Activated B cell treated with CpG ODN at 0.5 μM for 24 hours (primary cell): ENCODE measurements at regions not wholly inside any gene's neighbourhood (a gene's known extent, or its start where the extent isn't known, plus 50 kb on each side); places are given as distances from the start of the nearest gene placed in this dataset.

Source experiments
- ATAC-seq: fragments of 200-7000 bp; cut with Tn5 transposase; one replicate; pipeline ENCODE4 v1.10.0; 2021; ENCODE audit warnings: low read depth, mild to moderate bottlenecking, moderate library complexity
- CTCF ChIA-PET: fragments of 350-600 bp; sonication (Branson Sonifier 250); formaldehyde crosslinking; loops from one replicate; lab custom pipeline; 2021; ENCODE audit warnings: antibody characterized with exemption; lab: Charles Lee
- POLR2A ChIA-PET: fragments of 350-600 bp; sonication (Branson Sonifier 250); formaldehyde crosslinking; loops from one replicate; lab custom pipeline; 2021; ENCODE audit warnings: antibody characterized with exemption; lab: Charles Lee
- DNase-seq: peaks from one replicate; pipeline ENCODE4 v3.0.0; 2022
- H3K27ac Mint-ChIP-seq: one replicate; pipeline ENCODE4 v1.8.0; 2020; ENCODE audit warnings: mixed read lengths
- H3K27me3 Mint-ChIP-seq: one replicate; pipeline ENCODE4 v1.8.0; 2021; ENCODE audit warnings: mixed read lengths
- H3K36me3 Mint-ChIP-seq: one replicate; pipeline ENCODE4 v1.8.0; 2021; ENCODE audit warnings: low read depth, mixed read lengths
- H3K4me1 Mint-ChIP-seq: one replicate; pipeline ENCODE4 v1.8.0; 2021; ENCODE audit warnings: mixed read lengths
- H3K4me3 Mint-ChIP-seq: one replicate; pipeline ENCODE4 v1.8.0; 2020; ENCODE audit warnings: mild to moderate bottlenecking, mixed read lengths
- H3K9me3 Mint-ChIP-seq: one replicate; pipeline ENCODE4 v1.8.0; 2020; ENCODE audit warnings: mixed read lengths
- intact Hi-C: fragments of 100-400 bp; cut with micrococcal nuclease; formaldehyde crosslinking; loops from one replicate; pipeline ENCODE4 v1.15.1; 2024
- TF ChIP-seq, protein P1 (sequence below): fragments of 200-600 bp; IDR thresholded peaks from one replicate; pipeline ENCODE4 v1.8.0; 2022; ENCODE audit warnings: antibody characterized with exemption, mild to moderate bottlenecking

- CTCF ChIA-PET: no interaction called here
- TF ChIP-seq, protein P1, sequence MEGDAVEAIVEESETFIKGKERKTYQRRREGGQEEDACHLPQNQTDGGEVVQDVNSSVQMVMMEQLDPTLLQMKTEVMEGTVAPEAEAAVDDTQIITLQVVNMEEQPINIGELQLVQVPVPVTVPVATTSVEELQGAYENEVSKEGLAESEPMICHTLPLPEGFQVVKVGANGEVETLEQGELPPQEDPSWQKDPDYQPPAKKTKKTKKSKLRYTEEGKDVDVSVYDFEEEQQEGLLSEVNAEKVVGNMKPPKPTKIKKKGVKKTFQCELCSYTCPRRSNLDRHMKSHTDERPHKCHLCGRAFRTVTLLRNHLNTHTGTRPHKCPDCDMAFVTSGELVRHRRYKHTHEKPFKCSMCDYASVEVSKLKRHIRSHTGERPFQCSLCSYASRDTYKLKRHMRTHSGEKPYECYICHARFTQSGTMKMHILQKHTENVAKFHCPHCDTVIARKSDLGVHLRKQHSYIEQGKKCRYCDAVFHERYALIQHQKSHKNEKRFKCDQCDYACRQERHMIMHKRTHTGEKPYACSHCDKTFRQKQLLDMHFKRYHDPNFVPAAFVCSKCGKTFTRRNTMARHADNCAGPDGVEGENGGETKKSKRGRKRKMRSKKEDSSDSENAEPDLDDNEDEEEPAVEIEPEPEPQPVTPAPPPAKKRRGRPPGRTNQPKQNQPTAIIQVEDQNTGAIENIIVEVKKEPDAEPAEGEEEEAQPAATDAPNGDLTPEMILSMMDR: no peak
- POLR2A ChIA-PET: no interaction called here
- no peaks in the 10 kb centered on the region for H3K9me3 Mint-ChIP-seq
- DNase-seq (no peak), ATAC-seq (no peak)
- H3K36me3 Mint-ChIP-seq: no peaks in the 10 kb centered on the region
- intact Hi-C loops: no loop called here
- no peak overlapping the region for H3K4me3 Mint-ChIP-seq
- no peaks in the 10 kb centered on the region for H3K27me3 Mint-ChIP-seq
- no peaks in the 10 kb centered on the region for H3K4me1 Mint-ChIP-seq
- H3K27ac Mint-ChIP-seq: no peak overlapping the region
Observed at GRCh38 chr3:135803028-135803692, 162.4 kb upstream of the PPP2R3A start.

GRCh38 chr3:135805752-135806151, 159.8 kb upstream of the PPP2R3A start:
- TF ChIP-seq, protein P1: no peak
- Mint-ChIP-seq H3K4me3 (no peak overlapping the region), H3K27ac (no peak overlapping the region), H3K4me1 (no peaks in the 10 kb centered on the region), H3K9me3 (no peaks in the 10 kb centered on the region), H3K36me3 (no peaks in the 10 kb centered on the region), H3K27me3 (no peaks in the 10 kb centered on the region)
- CTCF ChIA-PET: interaction anchor here (0.6 kb wide), 1 partner anchor 111 kb away, joined by 3 read pairs; no protein-coding TSS in a partner anchor
- ATAC-seq (no peak), DNase-seq (no peak)
- intact Hi-C loops: no loop called here
- POLR2A ChIA-PET: no interaction called here

DNA sequence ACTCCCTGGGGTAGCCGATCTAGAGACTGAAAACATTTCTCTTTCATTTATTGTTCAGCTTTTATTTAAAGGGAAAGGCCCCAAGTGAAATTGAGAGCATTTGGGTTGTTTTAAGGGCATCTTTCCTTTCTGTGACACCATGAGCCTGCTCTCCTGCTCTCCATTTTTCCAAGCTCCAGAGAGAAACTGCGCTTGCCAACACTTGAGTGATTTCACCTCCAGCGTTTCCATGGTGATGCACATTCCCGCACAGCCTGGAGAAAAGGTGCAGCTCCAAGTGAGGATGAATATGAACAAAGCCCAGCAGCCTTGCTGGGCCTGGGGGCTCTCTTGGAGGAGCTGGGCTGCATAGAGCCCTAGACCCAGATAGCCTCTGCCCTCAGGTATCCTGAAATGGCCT, 159.2 kb upstream of the PPP2R3A start:
- TF ChIP-seq, protein P1: no peak
- no peak overlapping the region for H3K4me3 Mint-ChIP-seq
- ATAC-seq: no peak
- H3K4me1 Mint-ChIP-seq: no peaks in the 10 kb centered on the region
- ChIA-PET CTCF (no interaction called here), POLR2A (no interaction called here)
- H3K27me3 Mint-ChIP-seq: no peaks in the 10 kb centered on the region
- DNase-seq: no peak
- H3K27ac Mint-ChIP-seq: no peak overlapping the region
- no peaks in the 10 kb centered on the region for H3K9me3 Mint-ChIP-seq
- intact Hi-C loops: no loop called here
- H3K36me3 Mint-ChIP-seq: no peaks in the 10 kb centered on the region

DNA sequence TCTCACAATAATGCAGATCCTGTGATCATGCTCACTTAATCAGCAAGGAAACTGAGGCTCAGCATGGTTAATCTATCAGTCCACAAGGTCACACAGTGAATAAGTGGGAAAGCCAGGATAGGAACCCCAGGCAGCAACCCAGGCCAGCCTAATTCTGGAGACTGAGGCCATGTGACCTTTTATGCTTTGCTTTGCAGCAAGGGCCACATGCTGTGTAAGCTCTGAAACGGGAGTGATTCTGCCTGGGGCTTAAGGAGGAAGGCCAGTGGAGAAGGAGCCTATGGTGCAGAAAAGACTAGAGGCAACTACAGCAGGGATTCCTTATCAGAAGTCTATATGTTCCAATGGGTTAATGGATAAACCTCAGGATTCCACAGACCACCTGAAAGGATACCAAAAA, 157.6 kb upstream of the PPP2R3A start:
- no peaks in the 10 kb centered on the region for H3K9me3 Mint-ChIP-seq
- ChIA-PET CTCF (no interaction called here), POLR2A (no interaction called here)
- TF ChIP-seq, protein P1: no peak
- H3K4me3 Mint-ChIP-seq: no peak overlapping the region
- H3K27ac Mint-ChIP-seq: no peak overlapping the region
- ATAC-seq (no peak), DNase-seq (no peak)
- H3K36me3 Mint-ChIP-seq: no peaks in the 10 kb centered on the region
- intact Hi-C loops: no loop called here
- no peaks in the 10 kb centered on the region for H3K4me1 Mint-ChIP-seq
- H3K27me3 Mint-ChIP-seq: peaks cover 3% of the 10 kb centered on the region

DNA sequence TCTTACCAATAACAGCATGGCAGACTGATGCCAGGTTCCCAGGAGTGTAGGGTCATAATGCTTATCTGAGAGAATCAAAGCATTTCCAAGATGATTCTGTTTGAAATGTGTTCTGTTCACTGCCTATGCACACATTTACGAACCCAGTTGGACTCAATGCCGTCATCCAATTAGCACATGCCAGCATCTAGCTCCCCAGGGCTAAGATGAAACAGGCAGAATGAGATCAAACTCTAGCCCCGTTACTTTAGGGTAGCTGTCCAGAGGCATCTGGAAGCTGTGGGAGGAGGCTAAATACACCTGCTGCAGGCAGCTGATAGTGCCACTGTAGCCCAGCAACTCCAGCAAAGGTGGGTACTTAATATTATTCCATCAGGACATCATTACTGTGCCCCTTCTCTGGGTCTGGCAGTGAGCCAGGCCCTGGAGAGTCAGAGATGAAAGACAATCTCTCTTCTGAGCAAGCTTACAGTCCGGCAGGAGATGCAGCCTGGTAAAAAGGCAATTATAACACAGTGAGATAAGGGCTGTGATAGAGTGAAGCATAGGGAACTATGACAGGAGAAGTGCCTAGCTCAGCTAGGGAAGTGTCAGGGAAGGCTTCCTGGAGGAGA, 156.4 kb upstream of the PPP2R3A start:
- DNase-seq (no peak), ATAC-seq (no peak)
- Mint-ChIP-seq H3K9me3 (no peaks in the 10 kb centered on the region), H3K27ac (no peak overlapping the region), H3K27me3 (peaks cover 5% of the 10 kb centered on the region), H3K4me3 (no peak overlapping the region), H3K36me3 (no peaks in the 10 kb centered on the region), H3K4me1 (no peaks in the 10 kb centered on the region)
- CTCF ChIA-PET: no interaction called here
- intact Hi-C loops: no loop called here
- TF ChIP-seq, protein P1: no peak
- POLR2A ChIA-PET: no interaction called here
